ENCODE measurements at regions not wholly inside any gene's neighbourhood (a gene's known extent, or its start where the extent isn't known, plus 50 kb on each side); places are given as distances from the start of the nearest gene placed in this dataset.
"Not testable (repeated sequence)": the region's sequence is repeated elsewhere in the genome, so short reads cannot be mapped to it uniquely, and the experiment has no call there.

GRCh38 chr12:19779395-19780056, 340.2 kb downstream of the AEBP2 start:
- peak; percentile 34 for DNase-seq

GRCh38 chr12:19780460-19780859, 341.2 kb downstream of the AEBP2 start:
- DNase-seq = no peak

GRCh38 chr12:19783547-19784444, 344.5 kb downstream of the AEBP2 start:
- no peak for DNase-seq

- no peak for DNase-seq
Observed at GRCh38 chr12:19792028-19792427, 352.7 kb downstream of the AEBP2 start.

- no peak for DNase-seq
Observed at GRCh38 chr12:19794116-19794515, 354.8 kb downstream of the AEBP2 start.

- no peak for DNase-seq
Observed at GRCh38 chr12:19799216-19799615, 359.9 kb downstream of the AEBP2 start.

GRCh38 chr12:19799895-19800602, 360.8 kb downstream of the AEBP2 start:
- DNase-seq = no peak

- no peak for DNase-seq
Observed at GRCh38 chr12:19800884-19801283, 361.6 kb downstream of the AEBP2 start.

- DNase-seq = no peak
Observed at GRCh38 chr12:19801941-19802340, 362.6 kb downstream of the AEBP2 start.

GRCh38 chr12:19802915-19803314, 363.6 kb downstream of the AEBP2 start:
- no peak for DNase-seq

- no peak for DNase-seq
Observed at GRCh38 chr12:19804737-19805136, 365.4 kb downstream of the AEBP2 start.

GRCh38 chr12:19808371-19808770, 369.1 kb downstream of the AEBP2 start:
- DNase-seq = no peak

GRCh38 chr12:19810213-19810612, 370.9 kb downstream of the AEBP2 start:
- DNase-seq = no peak

GRCh38 chr12:19811922-19812321, 372.6 kb downstream of the AEBP2 start:
- no peak for DNase-seq

GRCh38 chr12:19819231-19819630, 379.9 kb downstream of the AEBP2 start:
- no peak for DNase-seq

GRCh38 chr12:19822476-19822875, 383.2 kb downstream of the AEBP2 start:
- DNase-seq = no peak

- DNase-seq = not testable (repeated sequence)
Observed at GRCh38 chr12:19823326-19823725, 384.0 kb downstream of the AEBP2 start.

- DNase-seq = no peak
Observed at GRCh38 chr12:19826980-19827550, 387.8 kb downstream of the AEBP2 start.

- DNase-seq = no peak
Observed at GRCh38 chr12:19829100-19829853, 390.0 kb downstream of the AEBP2 start.

- no peak for DNase-seq
Observed at GRCh38 chr12:19830446-19830845, 391.2 kb downstream of the AEBP2 start.

GRCh38 chr12:19833775-19834501, 394.6 kb downstream of the AEBP2 start:
- DNase-seq = no peak

- no peak for DNase-seq
Observed at GRCh38 chr12:19834592-19834991, 395.3 kb downstream of the AEBP2 start.
